ENCODE measurements at regions not wholly inside any gene's neighbourhood (a gene's known extent, or its start where the extent isn't known, plus 50 kb on each side); places are given as distances from the start of the nearest gene placed in this dataset.
"Not testable (repeated sequence)": the region's sequence is repeated elsewhere in the genome, so short reads cannot be mapped to it uniquely, and the experiment has no call there.

- no peaks in the 10 kb centered on the region for H3K36me3 Mint-ChIP-seq (ENCODE audit: low read depth)
- peaks cover 41% of the 10 kb centered on the region for H3K4me1 Mint-ChIP-seq
- peaks cover 8% of the 10 kb centered on the region for H3K27me3 Mint-ChIP-seq (ENCODE audit: low read depth)
- H3K4me3 Mint-ChIP-seq = no peak overlapping the region
- H3K27ac Mint-ChIP-seq = no peak overlapping the region
- peaks cover 4% of the 10 kb centered on the region for H3K9me3 Mint-ChIP-seq
- TF ChIP-seq CTCF (IDR thresholded peaks at IDR 0.05; ENCODE audit: unreplicated experiment in 3 of 3) = no peak
Measured at GRCh38 chr10:118958984-118959925, 70.3 kb upstream of the NANOS1 start.

- Mint-ChIP-seq H3K9me3 (peaks cover 8% of the 10 kb centered on the region), H3K27ac (no peak overlapping the region), H3K36me3 (ENCODE audit: low read depth) (no peaks in the 10 kb centered on the region), H3K27me3 (ENCODE audit: low read depth) (peaks cover 8% of the 10 kb centered on the region), H3K4me3 (no peak overlapping the region), H3K4me1 (peaks cover 37% of the 10 kb centered on the region)
- no peak for TF ChIP-seq CTCF (IDR thresholded peaks at IDR 0.05; ENCODE audit: unreplicated experiment in 3 of 3)
Measured at GRCh38 chr10:118960157-118961090, 69.1 kb upstream of the NANOS1 start.

- Mint-ChIP-seq H3K4me3 (no peak overlapping the region), H3K4me1 (peaks cover 44% of the 10 kb centered on the region), H3K9me3 (peaks cover 8% of the 10 kb centered on the region), H3K27ac (no peak overlapping the region), H3K36me3 (ENCODE audit: low read depth) (no peaks in the 10 kb centered on the region), H3K27me3 (ENCODE audit: low read depth) (peaks cover 8% of the 10 kb centered on the region)
- no peak for TF ChIP-seq CTCF (IDR thresholded peaks at IDR 0.05; ENCODE audit: unreplicated experiment in 3 of 3)
Measured at GRCh38 chr10:118961436-118961835, 68.1 kb upstream of the NANOS1 start.

- not testable (repeated sequence) for H3K9me3 Mint-ChIP-seq; H3K27me3 Mint-ChIP-seq (ENCODE audit: low read depth); H3K4me3 Mint-ChIP-seq; H3K36me3 Mint-ChIP-seq (ENCODE audit: low read depth)
- Mint-ChIP-seq H3K4me1 (peaks cover 46% of the 10 kb centered on the region), H3K27ac (peak overlapping the region in 1 of 3 experiments; percentile 9)
Measured at GRCh38 chr10:118962331-118962868, 67.1 kb upstream of the NANOS1 start.

DNA sequence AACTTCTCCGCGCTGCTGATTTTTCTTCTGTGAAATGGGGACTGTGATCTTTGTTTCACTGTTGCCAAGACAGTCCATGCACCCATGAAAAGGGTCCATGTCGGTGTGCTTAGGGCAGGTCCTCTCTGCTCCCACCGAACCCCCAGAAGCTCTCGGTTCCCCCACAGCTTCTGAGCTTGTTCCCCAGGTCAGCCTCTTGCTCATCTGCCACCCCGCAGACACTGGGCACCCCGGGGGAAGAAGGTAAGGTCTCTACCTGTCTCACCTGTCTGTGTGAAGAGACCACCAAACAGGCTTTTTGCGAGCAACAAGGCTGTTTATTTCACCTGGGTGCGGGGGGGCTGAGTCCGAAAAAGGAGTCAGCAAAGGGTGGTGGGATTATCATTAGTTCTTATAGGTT, 66.2 kb upstream of the NANOS1 start:
- no peak for TF ChIP-seq CTCF (IDR thresholded peaks at IDR 0.05; ENCODE audit: unreplicated experiment in 3 of 3)
- H3K27ac Mint-ChIP-seq = no peak overlapping the region
- no peaks in the 10 kb centered on the region for H3K36me3 Mint-ChIP-seq (ENCODE audit: low read depth)
- H3K9me3 Mint-ChIP-seq = peaks cover 8% of the 10 kb centered on the region
- peaks cover 43% of the 10 kb centered on the region for H3K4me1 Mint-ChIP-seq
- no peak overlapping the region for H3K4me3 Mint-ChIP-seq
- H3K27me3 Mint-ChIP-seq (ENCODE audit: low read depth) = peaks cover 8% of the 10 kb centered on the region

GRCh38 chr10:118963933-118964332, 65.6 kb upstream of the NANOS1 start:
- H3K4me1 Mint-ChIP-seq = peaks cover 46% of the 10 kb centered on the region
- no peak for TF ChIP-seq CTCF (IDR thresholded peaks at IDR 0.05; ENCODE audit: unreplicated experiment in 3 of 3)
- H3K27ac Mint-ChIP-seq = no peak overlapping the region
- peaks cover 8% of the 10 kb centered on the region for H3K9me3 Mint-ChIP-seq
- peaks cover 8% of the 10 kb centered on the region for H3K27me3 Mint-ChIP-seq (ENCODE audit: low read depth)
- H3K4me3 Mint-ChIP-seq = no peak overlapping the region
- no peaks in the 10 kb centered on the region for H3K36me3 Mint-ChIP-seq (ENCODE audit: low read depth)

- not testable (repeated sequence) for H3K4me3 Mint-ChIP-seq; H3K27ac Mint-ChIP-seq; H3K9me3 Mint-ChIP-seq; H3K36me3 Mint-ChIP-seq (ENCODE audit: low read depth)
- Mint-ChIP-seq H3K4me1 (peaks cover 45% of the 10 kb centered on the region), H3K27me3 (ENCODE audit: low read depth) (peaks cover 11% of the 10 kb centered on the region)
Measured at GRCh38 chr10:118964476-118964875, 65.0 kb upstream of the NANOS1 start.
